GM19035 (cell line): ENCODE measurements at regions not wholly inside any gene's neighbourhood (a gene's known extent, or its start where the extent isn't known, plus 50 kb on each side); places are given as distances from the start of the nearest gene placed in this dataset.

ENCODE experiments used
- ATAC-seq: cut with Tn5 transposase; IDR thresholded peaks from one replicate; pipeline ENCODE4 v1.9.1; 2021; ENCODE audit not compliant: unreplicated experiment

DNA sequence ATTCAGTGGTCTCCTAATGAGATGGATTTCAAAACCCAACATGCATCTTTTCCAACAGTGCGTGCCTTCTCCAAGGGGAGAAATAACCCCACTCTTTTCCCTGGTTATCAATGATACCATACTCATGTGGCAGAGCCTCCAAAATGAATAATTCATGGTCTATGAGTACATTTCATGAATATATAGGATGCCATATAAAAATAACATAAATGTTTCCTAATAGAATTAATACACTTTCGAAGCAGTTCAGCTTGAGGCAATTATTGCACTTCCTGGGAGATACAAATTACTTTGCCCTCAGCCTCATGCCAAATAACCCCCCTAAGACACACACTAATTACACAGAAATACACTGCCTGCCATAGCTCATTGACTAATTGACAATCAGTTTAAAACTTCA is 318.6 kb downstream of the ZSWIM6 start:
- ATAC-seq = no peak

DNA sequence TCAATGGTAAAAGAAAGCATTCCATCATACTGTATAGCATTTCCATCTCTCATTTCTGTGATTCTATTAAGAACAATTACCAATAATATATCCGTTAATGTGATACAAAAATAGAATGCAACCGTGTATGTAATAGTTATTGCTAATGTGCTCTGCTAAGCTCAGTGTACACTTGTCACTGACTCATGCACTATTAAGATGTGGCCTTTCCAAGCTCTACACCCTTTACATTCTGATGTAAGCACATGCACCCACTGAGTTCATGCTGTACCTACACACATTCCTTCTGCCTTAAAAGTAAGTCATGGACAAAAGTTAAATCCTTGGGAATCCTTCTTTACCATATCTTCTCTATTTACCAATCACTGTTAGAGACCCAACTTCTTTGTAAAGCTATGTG is 319.1 kb downstream of the ZSWIM6 start:
- no peak for ATAC-seq

GRCh38 chr5:61652916-61653315 is 320.9 kb downstream of the ZSWIM6 start:
- no peak for ATAC-seq

GRCh38 chr5:61653807-61654580 is 321.9 kb downstream of the ZSWIM6 start:
- no peak for ATAC-seq

DNA sequence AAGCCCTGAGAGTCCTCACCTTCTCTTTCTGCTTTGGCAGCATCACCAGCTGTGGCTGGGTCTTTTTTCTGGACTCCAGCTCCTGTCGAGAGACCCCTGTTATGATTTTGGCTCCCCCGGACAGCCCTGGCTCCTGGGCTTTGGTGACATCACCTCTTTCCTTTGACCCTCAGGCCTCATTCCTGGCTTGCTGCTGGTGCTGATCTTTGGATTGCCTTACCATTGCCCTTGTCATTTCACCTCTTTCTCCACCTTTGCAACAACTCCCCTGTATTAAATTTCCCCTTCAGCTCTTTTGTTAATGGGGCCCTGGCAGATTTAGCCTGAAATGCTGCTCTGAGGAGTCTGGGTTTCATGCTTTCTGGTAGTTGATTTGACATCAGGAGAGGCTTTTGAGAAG is 322.8 kb downstream of the ZSWIM6 start:
- ATAC-seq = no peak

DNA sequence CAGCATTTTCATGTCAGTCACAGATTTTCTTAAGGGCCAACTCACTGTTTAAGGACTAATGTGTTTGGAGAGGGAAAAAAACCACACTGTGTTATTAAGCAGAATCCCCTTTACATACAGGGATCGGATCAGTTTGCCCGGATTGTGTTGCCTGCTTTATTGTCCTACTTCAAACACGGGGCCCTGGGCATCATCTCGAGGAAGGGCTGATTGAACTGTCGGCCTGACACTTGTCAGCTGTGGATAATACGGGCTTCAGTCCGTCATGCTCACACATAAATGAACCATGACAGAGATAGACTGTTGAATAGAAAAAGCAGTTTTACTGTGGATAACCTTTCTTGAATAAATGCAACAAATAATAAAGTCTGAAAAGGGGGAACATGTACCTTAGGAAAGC is 325.0 kb downstream of the ZSWIM6 start:
- no peak for ATAC-seq

DNA sequence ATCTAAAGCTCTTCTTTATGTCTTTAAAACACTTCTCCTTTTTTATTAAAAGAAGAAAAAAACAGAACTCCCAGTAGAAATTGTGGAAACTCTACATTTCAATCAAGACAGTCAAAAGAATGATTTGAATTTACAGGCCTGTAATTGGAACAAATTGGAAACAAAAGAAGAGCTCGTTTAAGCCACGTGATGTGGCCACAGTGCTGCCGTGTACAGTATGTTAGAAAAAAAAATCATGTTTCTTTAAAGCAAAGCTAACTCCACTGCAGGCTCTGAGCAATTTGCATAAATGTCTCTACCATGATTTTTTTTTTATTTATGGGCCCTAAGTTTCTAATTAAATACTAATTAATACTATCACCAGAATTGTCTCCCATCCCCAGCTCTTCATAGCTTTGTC is 325.6 kb downstream of the ZSWIM6 start:
- ATAC-seq = no peak

DNA sequence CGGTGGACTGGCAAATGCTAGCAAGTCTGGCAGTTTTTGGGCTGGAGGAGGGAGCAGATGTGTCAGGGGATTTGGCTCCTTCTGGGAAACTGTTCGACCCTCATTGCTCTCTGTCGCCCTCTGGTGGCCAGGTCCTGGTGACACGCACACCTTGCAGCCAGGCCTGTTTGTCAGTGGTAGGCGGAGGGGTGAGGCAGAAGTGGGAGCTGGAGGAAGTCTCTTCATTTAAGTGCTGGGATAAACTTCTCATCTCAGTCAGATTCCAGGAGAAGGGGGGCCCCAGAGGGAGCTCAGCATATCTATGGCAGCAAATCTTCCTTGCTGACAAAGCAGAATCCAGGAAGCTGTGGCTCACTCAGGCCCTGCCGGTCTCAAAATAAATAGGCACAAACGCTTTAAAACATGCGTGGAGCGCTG is 326.5 kb downstream of the ZSWIM6 start:
- ATAC-seq = peak; percentile 69

DNA sequence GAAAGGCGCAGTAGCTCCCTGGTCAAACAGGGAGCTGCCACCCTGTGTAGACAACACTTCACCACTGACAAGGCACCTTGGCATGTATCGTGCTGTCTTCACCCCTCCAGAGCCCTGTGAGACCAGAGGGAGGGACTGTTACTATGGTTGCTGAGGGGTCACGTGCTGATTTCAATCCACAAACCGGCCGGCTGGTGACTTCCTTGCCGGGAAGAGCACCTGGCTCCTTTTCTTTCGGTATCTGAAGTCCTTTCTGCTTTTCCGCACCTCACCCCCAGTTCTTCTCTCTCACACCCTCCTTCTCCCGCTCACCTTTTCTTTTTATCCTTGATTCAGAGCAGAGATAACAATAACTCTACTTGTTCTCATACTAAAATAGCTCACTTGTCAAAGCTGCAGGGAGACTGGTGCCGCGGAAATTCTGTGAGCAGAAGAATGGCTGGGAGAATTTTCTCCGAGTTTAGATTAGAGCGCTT is 327.2 kb downstream of the ZSWIM6 start:
- no peak for ATAC-seq

DNA sequence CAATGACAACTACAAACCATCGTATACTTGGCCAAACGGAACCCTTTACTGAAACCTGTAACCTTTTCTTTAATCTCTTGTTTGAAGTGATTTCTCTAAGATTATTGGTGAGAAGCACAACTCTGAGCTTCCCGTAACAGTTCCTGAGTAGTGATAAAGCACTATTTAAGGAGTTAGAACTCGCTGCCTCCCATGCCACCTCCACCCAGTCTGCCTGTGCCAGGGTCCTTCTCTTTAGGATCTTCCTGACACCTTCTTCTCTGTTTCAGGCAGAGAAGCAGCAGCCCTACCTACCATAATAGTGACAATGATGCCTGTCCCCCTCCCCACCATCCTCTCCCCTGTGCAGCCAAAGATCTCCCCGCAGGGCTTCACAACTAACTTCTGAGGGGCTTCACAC is 330.6 kb downstream of the ZSWIM6 start:
- no peak for ATAC-seq

DNA sequence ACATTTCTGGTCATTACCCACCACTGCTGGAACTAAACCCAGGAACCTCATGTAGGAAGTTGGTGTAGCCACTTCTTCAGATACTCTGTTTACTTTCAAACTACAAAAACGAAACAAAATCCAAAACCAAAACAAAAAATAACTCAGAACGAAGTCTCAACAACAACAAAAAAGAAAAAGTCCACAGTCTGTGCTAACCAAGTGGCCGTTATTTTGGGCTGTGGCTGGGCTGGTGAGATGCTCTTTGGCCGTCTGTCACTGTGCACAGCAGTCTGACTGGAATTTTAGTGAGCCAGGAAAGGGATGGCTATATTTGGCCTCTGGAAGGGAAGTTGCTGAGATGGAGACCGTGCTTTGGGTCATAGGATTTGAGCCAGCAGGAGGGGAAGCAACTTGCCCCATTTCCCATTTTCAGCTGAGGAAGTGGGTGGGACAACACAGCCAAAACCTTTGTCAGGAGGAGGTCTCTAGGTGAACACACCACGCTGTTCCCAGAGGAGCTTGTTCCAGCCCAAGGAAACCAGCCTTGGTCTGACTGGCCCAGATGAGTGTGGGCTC is 334.1 kb downstream of the ZSWIM6 start:
- ATAC-seq = no peak

GRCh38 chr5:61667525-61668218 is 335.6 kb downstream of the ZSWIM6 start:
- no peak for ATAC-seq

DNA sequence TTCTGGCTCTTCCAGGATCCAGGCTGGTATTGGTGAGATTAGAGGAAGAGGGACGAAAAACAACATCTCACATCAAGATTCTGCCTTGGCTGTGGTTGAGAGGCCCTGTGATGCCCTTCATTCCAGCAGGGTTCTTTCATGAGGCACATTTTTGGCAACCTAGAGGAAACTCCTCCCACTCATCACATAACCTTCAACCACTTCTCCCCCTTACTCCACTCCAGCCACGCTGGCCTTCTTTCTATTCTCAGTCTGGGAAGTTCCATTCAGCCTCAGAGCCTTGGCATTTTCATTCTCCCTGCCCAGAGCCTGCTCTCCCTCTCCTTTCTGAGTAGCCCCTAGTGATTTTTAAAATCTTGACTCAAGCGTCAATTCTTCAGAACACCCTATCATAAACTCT is 337.5 kb downstream of the ZSWIM6 start:
- ATAC-seq = no peak

- no peak for ATAC-seq
These were observed 338.9 kb downstream of the ZSWIM6 start for GRCh38 chr5:61670941-61671340.

GRCh38 chr5:61673007-61673735 is 341.1 kb downstream of the ZSWIM6 start:
- ATAC-seq = no peak

DNA sequence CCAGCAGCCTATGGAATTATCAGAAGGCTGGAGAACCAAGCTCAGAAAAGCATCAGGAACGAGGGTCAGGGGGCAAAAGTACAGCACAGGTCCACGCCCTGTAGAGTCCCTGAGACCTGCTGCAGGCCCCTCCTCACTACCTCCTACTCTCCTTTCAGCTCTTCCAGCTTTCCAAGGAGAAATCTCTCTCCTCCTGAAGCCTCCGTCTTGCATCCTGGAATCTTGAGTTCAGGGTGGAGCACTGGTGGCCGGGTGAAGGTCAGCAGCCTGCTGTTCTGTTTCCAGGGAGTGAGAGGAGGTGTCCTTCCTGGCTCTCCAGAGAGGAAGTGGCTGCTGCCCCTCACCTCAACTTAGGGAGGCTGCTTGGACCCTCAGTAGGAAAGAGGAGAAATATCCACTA is 342.3 kb downstream of the ZSWIM6 start:
- ATAC-seq = no peak

- no peak for ATAC-seq
These were observed 343.1 kb downstream of the ZSWIM6 start for GRCh38 chr5:61675015-61675692.

DNA sequence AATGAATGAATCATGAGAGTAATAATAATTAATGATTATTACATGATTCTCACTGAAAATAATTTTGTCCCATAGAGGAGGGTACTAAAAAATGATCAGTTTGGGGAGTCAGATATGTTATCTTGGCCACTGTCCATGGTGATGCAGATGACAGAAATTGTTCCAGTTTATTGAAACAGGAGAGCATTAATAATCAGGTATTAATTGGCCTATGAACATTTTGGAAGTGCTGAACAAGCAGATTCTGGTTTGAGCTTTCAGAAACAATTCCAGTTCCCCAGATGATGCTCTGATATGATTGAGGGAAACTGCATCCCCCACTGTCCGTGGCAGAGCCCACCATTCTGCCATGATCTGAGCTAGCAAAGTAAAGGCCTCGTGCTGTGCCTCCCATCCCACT is 345.2 kb downstream of the ZSWIM6 start:
- ATAC-seq = no peak

GRCh38 chr5:61678966-61679365 is 346.9 kb downstream of the ZSWIM6 start:
- no peak for ATAC-seq

GRCh38 chr5:61679562-61679961 is 347.5 kb downstream of the ZSWIM6 start:
- no peak for ATAC-seq

DNA sequence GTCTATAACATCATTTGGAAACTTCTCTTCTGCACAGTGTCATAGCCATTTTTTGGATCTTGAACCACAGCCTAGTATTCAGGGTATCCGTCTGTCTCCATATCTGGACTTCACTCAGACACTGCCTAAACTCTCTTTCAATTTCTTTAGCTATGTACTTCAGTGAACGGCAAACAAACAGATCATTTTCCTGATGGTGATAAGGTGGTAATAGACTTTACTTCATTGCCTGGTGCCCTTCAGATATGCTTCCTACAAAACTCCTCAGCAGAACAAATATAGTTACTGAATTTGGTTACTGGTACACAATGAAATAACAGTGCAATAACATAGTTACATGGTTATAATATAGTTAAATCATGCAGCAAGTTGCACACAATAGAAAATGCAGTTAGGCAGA is 348.2 kb downstream of the ZSWIM6 start:
- no peak for ATAC-seq
